Immature natural killer cell (primary cell): ENCODE measurements at regions not wholly inside any gene's neighbourhood (a gene's known extent, or its start where the extent isn't known, plus 50 kb on each side); places are given as distances from the start of the nearest gene placed in this dataset.
A peak's percentile ranks its signal among the peaks of the same experiment; 100 is the strongest.

Source experiments
- DNase-seq, 3 donors: peaks; one replicate each; pipeline ENCODE4 v3.0.0; 2022; ENCODE audit warnings: mixed read lengths in 1 of 3
- H3K27ac Mint-ChIP-seq, 6 donors: one replicate each; pipeline ENCODE4 v1.8.0; 2020; ENCODE audit warnings: mixed read lengths in 6 of 6, mild to moderate bottlenecking in 5 of 6, inconsistent platforms in 4 of 6, moderate library complexity in 3 of 6
- H3K27me3 Mint-ChIP-seq, 3 donors: one replicate each; pipeline ENCODE4 v1.8.0; 2020 to 2021; ENCODE audit warnings: low read depth in 3 of 3, mild to moderate bottlenecking in 3 of 3, mixed read lengths in 3 of 3, moderate library complexity in 3 of 3, inconsistent platforms in 1 of 3
- H3K36me3 Mint-ChIP-seq, 3 donors: one replicate each; pipeline ENCODE4 v1.8.0; 2020; ENCODE audit warnings: mixed read lengths in 3 of 3, inconsistent platforms in 2 of 3, mild to moderate bottlenecking in 2 of 3
- H3K4me1 Mint-ChIP-seq, 2 donors: one replicate each; pipeline ENCODE4 v1.8.0; 2020; ENCODE audit warnings: inconsistent platforms in 2 of 2, mild to moderate bottlenecking in 2 of 2, mixed read lengths in 2 of 2, moderate library complexity in 1 of 2
- H3K4me3 Mint-ChIP-seq, 5 donors: one replicate each; pipeline ENCODE4 v1.8.0; 2020; ENCODE audit warnings: mild to moderate bottlenecking in 5 of 5, mixed read lengths in 5 of 5, inconsistent platforms in 3 of 5, moderate library complexity in 3 of 5
- H3K9me3 Mint-ChIP-seq, 6 donors: one replicate each; pipeline ENCODE4 v1.8.0; 2020; ENCODE audit warnings: mild to moderate bottlenecking in 6 of 6, mixed read lengths in 6 of 6, inconsistent platforms in 4 of 6, moderate library complexity in 3 of 6

DNA sequence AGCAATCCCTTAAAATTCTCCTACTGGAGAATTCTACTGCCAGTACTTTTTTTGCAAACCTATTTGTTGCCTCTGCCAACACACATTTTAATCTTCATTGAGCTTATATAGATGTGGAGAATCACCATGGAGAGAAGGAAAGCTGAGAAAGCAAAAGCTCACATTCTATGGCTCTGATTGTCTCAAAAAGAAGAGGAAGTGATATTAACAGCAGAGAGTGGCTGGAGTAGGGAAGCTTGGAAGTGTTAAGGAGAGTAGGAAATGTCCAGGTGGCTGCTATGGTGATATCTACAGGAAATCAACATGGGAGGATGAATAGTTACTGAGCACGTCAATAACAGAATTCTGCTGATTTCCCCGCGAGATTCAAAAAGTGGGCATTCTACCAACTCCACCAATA, 78.8 kb upstream of the TDRD3 start:
- no peak overlapping the region for H3K4me3 Mint-ChIP-seq
- H3K27ac Mint-ChIP-seq: no peak overlapping the region
- H3K36me3 Mint-ChIP-seq: no peaks in the 10 kb centered on the region
- DNase-seq: no peak
- H3K4me1 Mint-ChIP-seq: no peaks in the 10 kb centered on the region
- H3K27me3 Mint-ChIP-seq: peaks cover 0 to 5% (median 0%) of the 10 kb centered on the region in 3 donors
- no peaks in the 10 kb centered on the region for H3K9me3 Mint-ChIP-seq

DNA sequence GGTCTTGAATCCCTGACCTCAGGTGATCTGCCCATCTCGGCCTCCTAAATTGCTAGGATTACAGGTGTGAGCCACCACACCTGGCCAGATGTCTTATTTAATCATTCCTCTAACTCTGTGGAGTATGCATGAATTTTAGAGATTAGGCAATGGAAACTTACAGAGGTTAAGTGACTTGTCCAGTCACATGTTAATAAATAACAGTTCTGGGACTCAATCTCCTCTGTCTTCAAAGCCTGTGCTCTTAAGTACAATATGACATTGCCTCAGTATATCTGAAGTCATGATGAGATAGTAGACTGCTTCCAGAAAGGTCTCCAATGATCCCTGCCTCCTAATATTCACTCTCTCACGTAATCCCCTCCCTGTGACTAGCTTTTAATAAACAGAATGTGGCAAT, 72.9 kb upstream of the TDRD3 start:
- no peak for DNase-seq
- Mint-ChIP-seq H3K9me3 (no peaks in the 10 kb centered on the region), H3K27ac (no peak overlapping the region), H3K27me3 (peaks cover 0 to 3% (median 0%) of the 10 kb centered on the region in 3 donors), H3K4me3 (no peak overlapping the region), H3K4me1 (no peaks in the 10 kb centered on the region), H3K36me3 (no peaks in the 10 kb centered on the region)

DNA sequence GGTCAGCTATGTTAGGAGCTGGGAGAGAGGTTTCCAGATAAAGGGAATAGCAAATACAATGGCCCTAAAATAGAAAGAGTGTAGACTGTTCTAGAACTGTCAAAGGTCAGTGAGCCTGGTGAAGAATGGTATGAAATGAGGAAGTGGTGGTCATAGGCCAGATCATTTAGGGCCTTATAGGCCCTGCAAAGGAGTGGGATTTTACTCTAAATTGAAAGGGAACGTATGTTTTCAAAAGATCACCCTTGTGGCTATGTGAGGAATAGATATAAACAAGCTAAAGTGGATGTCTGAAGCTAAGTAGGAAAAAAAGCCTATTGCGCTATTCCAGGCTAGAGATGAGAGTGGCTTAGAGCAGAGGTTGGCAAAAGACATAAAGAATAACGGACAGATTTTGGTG, 70.7 kb upstream of the TDRD3 start:
- Mint-ChIP-seq H3K36me3 (no peaks in the 10 kb centered on the region), H3K27me3 (no peaks in the 10 kb centered on the region), H3K4me3 (no peak overlapping the region), H3K4me1 (peaks cover 0 to 1% of the 10 kb centered on the region in 2 donors), H3K27ac (no peak overlapping the region), H3K9me3 (no peaks in the 10 kb centered on the region)
- DNase-seq: no peak

DNA sequence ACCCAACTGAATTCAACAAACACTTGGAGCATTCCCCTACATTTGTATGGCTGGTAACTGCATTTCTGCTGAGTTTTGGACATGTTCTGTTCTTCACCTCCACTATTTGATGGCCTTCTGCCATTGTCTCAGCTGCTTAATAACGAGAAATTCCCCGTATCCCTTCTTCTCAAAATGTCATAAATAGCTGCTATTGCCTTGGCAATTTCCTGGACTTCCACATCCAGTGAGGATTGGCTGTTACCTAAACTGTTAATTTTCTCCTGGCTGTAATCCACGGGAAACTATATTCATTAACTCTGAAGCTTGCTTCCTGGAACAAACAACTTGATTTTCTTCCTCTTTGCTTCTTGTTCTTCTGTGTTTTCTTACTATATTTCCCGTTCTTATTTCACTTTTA, 69.5 kb upstream of the TDRD3 start:
- Mint-ChIP-seq H3K27ac (no peak overlapping the region), H3K4me1 (peaks cover 0 to 1% of the 10 kb centered on the region in 2 donors), H3K27me3 (peaks cover 0 to 2% (median 0%) of the 10 kb centered on the region in 3 donors), H3K9me3 (no peaks in the 10 kb centered on the region), H3K4me3 (no peak overlapping the region), H3K36me3 (no peaks in the 10 kb centered on the region)
- DNase-seq: no peak

DNA sequence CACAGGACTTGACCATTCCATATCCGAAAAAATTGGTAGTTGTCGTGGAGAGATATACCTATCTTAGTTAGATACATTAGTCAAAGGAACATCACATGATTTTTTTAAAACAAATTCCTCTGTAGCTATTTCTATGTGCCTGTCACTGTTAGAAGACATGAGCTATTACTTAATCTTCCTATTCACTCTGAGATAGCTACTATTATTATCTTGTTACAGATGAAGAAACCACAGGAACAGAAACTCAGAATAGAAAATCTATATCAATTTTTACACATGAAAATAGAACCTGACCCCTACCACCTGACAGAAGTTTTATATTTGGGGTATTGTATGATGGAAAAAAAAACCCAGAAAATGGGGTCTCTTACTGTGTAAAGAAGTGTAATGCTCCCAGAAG, 68.9 kb upstream of the TDRD3 start:
- Mint-ChIP-seq H3K27me3 (peaks cover 0 to 5% (median 0%) of the 10 kb centered on the region in 3 donors), H3K36me3 (no peaks in the 10 kb centered on the region), H3K4me3 (no peak overlapping the region), H3K27ac (no peak overlapping the region), H3K4me1 (peaks cover 0 to 1% of the 10 kb centered on the region in 2 donors), H3K9me3 (no peaks in the 10 kb centered on the region)
- DNase-seq: no peak

DNA sequence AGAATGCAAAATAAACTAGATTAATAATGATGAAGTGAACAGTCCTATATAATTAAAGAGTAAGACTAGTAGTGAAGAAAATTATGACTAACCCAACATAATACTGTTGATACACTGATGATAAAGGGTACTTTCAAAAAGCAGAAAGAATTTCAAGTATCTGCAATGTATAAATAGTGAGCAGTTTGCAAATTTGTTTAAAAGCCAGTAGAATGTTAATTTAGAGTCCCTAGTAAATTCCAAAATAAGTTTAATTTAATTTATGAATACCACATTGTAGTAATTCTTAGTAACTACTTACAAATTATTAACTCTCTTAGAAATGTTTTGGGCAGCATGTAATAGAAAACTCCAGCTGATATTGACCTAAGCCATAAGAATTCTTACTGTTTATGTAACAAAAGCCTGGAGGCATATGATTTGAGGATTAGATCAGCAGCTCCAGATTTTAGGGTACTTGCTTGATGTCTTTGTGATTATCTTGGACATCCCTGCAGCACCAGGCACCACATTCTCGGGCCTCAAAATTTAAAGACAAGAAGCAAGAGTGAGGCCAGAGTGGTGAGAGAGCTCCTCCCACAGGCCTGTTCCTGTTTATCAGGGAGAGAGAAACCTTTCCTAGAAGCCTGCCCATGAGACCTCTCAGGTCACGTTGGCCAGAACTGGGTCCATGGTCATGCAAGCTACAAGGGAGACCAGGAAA, 67.6 kb upstream of the TDRD3 start:
- peak in 1 of 3 donors; percentile 6 for DNase-seq
- no peak overlapping the region for H3K27ac Mint-ChIP-seq
- H3K36me3 Mint-ChIP-seq: no peaks in the 10 kb centered on the region
- H3K9me3 Mint-ChIP-seq: peaks cover 0 to 3% (median 0%) of the 10 kb centered on the region in 6 donors
- peaks cover 0 to 5% (median 2%) of the 10 kb centered on the region in 3 donors for H3K27me3 Mint-ChIP-seq
- peaks cover 0 to 1% of the 10 kb centered on the region in 2 donors for H3K4me1 Mint-ChIP-seq
- H3K4me3 Mint-ChIP-seq: no peak overlapping the region

DNA sequence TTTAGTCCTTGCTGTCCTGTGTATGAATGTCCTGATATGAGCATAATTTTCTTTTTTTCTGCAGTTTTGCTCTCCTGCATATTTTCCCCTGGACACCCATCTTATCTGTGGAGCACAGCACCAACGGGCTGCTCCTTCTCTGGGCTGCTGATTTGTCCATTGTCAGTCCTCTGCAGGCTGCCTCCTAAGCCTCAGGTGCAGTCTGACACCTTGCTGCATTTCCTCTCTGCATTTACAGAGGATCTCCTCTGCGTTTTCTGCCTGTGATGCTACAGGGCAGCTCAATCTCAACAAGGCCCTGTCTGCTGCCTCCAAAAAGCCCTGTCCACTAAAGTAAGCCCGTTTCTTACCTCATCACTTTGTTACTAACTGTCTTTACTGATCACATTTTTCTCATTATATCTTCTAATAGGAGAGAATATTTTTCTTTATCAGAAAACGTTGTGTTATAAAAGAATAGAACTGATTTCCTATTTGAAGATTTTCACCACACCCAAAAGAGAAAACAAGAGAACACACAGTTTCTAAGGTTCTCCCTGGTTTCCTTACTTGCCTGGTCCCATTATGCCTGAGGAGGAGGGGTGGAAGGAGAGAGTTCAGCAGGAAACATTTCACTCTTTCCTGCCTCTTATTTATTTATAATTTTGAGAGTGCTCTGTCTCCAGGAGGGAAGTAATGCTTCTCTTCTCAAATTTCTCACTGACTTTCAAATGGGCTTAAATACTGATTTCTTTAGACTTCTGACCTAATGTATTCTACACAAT, 65.6 kb upstream of the TDRD3 start:
- DNase-seq: no peak
- Mint-ChIP-seq H3K27me3 (peaks cover under 1 to 5% (median 4%) of the 10 kb centered on the region in 3 donors), H3K36me3 (no peaks in the 10 kb centered on the region), H3K4me1 (peaks cover 0 to 1% of the 10 kb centered on the region in 2 donors), H3K4me3 (no peak overlapping the region), H3K27ac (no peak overlapping the region), H3K9me3 (peaks cover 0 to 3% (median 0%) of the 10 kb centered on the region in 6 donors)

DNA sequence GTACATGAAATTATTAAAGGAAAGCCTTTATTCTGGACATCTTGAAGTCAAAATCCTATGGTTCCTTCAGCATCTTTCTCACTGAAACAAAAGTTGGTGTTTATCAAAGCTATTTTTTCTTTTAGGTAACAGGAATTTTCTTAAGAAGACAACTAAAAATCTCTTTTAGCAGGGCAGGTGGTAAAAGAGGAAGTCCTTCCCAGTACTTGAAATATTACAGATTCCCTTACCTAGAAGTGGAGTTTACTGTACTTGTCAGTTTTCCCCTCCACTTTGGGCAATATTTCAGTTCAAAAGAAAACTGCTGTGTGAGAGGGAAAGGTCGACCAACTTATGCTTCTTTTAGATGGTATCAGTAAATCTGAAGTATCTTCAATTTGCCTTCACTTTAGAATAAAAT, 64.3 kb upstream of the TDRD3 start:
- no peak for DNase-seq
- no peak overlapping the region for H3K4me3 Mint-ChIP-seq
- H3K4me1 Mint-ChIP-seq: peaks cover 0 to 1% of the 10 kb centered on the region in 2 donors
- H3K27me3 Mint-ChIP-seq: peaks cover 3 to 7% (median 4%) of the 10 kb centered on the region in 3 donors
- H3K36me3 Mint-ChIP-seq: no peaks in the 10 kb centered on the region
- H3K9me3 Mint-ChIP-seq: peaks cover 0 to 3% (median 0%) of the 10 kb centered on the region in 6 donors
- H3K27ac Mint-ChIP-seq: no peak overlapping the region

DNA sequence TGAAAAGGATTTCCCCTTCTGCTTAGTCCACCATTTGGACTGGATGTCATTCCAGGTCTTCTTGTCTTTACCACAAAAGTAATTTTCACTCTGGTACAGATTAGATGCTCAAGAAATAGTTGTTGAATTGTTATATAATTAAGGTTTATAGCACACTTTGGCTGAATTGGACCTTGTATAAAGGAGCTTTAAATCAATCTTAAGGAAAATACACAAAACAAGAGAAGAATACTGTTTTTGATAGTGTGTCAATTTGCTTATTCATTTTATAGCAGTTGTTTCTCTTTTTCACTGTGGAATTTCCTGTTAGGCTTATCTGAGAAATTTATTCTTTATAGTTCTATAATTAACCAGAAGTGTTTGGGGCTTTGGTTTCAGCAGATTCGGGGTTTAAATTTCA, 62.7 kb upstream of the TDRD3 start:
- no peaks in the 10 kb centered on the region for H3K36me3 Mint-ChIP-seq
- no peak for DNase-seq
- no peak overlapping the region for H3K4me3 Mint-ChIP-seq

DNA sequence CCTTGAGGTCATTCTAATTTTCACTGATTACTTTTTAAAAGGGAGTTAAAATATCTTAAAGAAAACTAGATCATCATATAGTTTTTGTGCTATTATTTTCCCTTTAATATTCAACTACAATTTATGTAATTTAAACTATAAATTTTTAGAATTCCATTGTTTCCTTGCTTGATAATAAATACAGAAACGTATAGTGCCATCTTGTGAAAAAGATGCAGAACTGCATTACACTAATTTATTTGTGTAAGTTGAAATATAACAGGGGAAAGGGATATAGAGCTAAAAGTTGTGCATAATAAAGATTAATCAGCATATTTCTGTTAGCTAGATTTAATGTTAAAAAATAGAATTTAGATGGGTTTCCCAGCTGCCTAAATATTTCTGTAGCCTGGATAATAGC, 61.5 kb upstream of the TDRD3 start:
- no peaks in the 10 kb centered on the region for H3K36me3 Mint-ChIP-seq
- peaks cover 0 to 3% (median 0%) of the 10 kb centered on the region in 6 donors for H3K9me3 Mint-ChIP-seq
- DNase-seq: peak in 1 of 3 donors; percentile 6

More for the DNA sequence above, 62.7 kb upstream of the TDRD3 start:
- Mint-ChIP-seq H3K9me3 (peaks cover 0 to 3% (median 0%) of the 10 kb centered on the region in 6 donors), H3K27me3 (peaks cover 3 to 8% (median 6%) of the 10 kb centered on the region in 3 donors), H3K4me1 (peaks cover 0 to 1% of the 10 kb centered on the region in 2 donors), H3K27ac (no peak overlapping the region)

DNA sequence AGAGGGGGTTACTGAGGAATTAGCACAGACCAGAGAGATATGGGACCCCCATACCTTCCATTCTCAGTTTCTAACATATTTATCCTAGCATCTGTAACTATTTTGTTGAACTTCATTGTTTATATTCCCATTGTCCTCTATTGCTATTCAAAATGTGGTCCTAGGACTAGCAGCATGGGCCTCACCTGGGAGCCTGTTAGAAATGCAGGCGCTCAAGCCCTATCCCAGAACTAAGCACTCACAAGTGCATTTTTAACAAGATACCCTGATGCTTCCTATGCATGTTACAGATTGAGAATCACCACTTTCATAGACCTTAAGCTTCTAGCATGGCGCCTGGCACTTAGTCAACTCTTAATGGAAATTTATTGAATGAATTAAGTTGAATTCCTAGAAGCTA, 58.3 kb upstream of the TDRD3 start:
- H3K9me3 Mint-ChIP-seq: peaks cover 0 to 2% (median 0%) of the 10 kb centered on the region in 6 donors
- no peak for DNase-seq

More for the DNA sequence above, 61.5 kb upstream of the TDRD3 start:
- no peak overlapping the region for H3K27ac Mint-ChIP-seq
- H3K4me3 Mint-ChIP-seq: no peak overlapping the region
- H3K27me3 Mint-ChIP-seq: peaks cover 3 to 10% (median 6%) of the 10 kb centered on the region in 3 donors
- no peaks in the 10 kb centered on the region for H3K4me1 Mint-ChIP-seq

DNA sequence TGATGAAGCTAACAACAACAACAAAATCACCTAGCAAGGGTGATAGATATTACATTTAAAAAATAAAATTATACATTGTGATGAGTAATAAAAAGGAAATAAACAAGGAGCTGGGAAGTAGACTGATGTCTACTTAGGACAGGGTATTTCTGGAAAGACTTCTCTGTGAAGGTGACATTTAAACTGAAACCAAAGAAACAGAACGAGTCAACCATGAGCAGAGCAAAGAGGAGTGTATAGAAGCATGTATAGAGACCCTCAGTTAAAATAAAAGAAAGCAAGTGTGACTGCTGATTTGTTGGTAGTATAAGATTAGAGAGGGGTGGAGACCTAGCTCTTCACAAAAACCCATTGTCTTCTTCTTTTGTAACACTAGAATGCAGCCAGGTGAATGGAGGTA, 53.0 kb upstream of the TDRD3 start:
- peaks cover 12 to 20% (median 13%) of the 10 kb centered on the region in 3 donors for H3K27me3 Mint-ChIP-seq
- no peaks in the 10 kb centered on the region for H3K36me3 Mint-ChIP-seq
- H3K9me3 Mint-ChIP-seq: peaks cover 0 to 2% (median 0%) of the 10 kb centered on the region in 6 donors
- H3K27ac Mint-ChIP-seq: no peak overlapping the region
- no peak for DNase-seq
- H3K4me3 Mint-ChIP-seq: no peak overlapping the region
- no peaks in the 10 kb centered on the region for H3K4me1 Mint-ChIP-seq

More for the DNA sequence above, 58.3 kb upstream of the TDRD3 start:
- H3K4me1 Mint-ChIP-seq: no peaks in the 10 kb centered on the region
- H3K4me3 Mint-ChIP-seq: no peak overlapping the region
- no peaks in the 10 kb centered on the region for H3K36me3 Mint-ChIP-seq
- H3K27me3 Mint-ChIP-seq: peaks cover 8 to 11% (median 11%) of the 10 kb centered on the region in 3 donors
- no peak overlapping the region for H3K27ac Mint-ChIP-seq

DNA sequence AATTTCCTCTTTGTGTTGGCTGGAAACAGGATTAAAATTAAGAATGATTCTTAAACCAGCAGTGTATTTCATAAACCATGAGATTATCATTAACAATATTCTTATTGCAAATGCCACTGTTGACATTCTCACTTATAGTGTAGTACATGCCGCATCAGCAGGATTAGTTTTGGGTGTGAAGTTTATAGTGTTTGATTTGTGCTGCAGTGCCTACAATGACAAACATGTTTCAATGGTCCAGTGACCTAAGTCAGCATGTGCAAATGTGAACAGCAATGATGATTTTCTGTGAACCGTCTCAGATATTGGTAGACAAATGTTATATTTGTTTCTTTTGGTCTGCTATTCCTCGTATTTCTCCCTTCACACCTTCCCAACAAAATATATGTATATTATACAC, 49.8 kb upstream of the TDRD3 start:
- H3K9me3 Mint-ChIP-seq: no peaks in the 10 kb centered on the region
- no peaks in the 10 kb centered on the region for H3K36me3 Mint-ChIP-seq
- H3K4me3 Mint-ChIP-seq: no peak overlapping the region
- no peak overlapping the region for H3K27ac Mint-ChIP-seq
- DNase-seq: no peak
- peaks cover 9 to 17% (median 9%) of the 10 kb centered on the region in 3 donors for H3K27me3 Mint-ChIP-seq
- no peaks in the 10 kb centered on the region for H3K4me1 Mint-ChIP-seq
